GM18867 (cell line): ENCODE measurements at regions not wholly inside any gene's neighbourhood (a gene's known extent, or its start where the extent isn't known, plus 50 kb on each side); places are given as distances from the start of the nearest gene placed in this dataset.

ENCODE experiments used
- ATAC-seq: cut with Tn5 transposase; IDR thresholded peaks from one replicate; pipeline ENCODE4 v1.9.1; 2021; ENCODE audit warnings: mild to moderate bottlenecking, moderate library complexity; ENCODE audit not compliant: unreplicated experiment

DNA sequence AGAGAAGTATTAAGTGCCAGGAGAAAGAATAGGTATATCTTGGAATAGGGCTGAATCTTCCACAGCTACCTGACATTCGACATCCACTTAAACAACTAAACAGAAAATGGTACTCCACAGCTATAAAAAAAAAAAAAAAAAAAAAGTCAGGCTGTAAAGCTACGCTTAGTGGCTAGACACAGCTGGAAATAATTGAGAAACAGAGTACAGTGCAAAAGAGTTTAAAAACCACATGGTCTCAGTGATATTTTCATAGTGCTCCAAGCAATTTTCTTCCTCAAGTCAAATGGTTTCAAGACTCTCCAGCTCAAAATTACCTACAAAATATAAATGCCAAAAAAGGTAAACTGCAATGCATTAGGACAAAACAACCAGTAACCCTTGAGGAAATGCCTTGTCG is 607.1 kb downstream of the KCNJ2 start:
- ATAC-seq, result no peak

DNA sequence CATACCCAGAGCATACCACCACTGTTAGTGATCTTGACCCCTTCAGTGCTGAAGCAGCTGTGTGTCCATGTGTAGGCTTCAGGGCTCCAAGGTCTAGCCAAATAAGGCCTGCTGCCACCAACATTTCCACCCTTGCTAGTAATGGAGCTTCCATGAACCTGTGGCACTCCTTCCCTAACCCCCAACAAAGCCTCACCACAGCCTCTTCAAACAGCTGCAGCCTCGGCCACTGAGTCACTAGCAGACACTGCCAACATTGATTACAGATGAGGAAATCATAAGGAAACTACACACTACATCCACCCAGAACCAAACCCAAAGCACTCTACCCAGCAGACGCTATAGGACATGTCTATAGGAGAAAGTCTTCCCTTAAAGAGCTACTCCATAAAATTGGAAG is 610.7 kb downstream of the KCNJ2 start:
- ATAC-seq, result no peak

DNA sequence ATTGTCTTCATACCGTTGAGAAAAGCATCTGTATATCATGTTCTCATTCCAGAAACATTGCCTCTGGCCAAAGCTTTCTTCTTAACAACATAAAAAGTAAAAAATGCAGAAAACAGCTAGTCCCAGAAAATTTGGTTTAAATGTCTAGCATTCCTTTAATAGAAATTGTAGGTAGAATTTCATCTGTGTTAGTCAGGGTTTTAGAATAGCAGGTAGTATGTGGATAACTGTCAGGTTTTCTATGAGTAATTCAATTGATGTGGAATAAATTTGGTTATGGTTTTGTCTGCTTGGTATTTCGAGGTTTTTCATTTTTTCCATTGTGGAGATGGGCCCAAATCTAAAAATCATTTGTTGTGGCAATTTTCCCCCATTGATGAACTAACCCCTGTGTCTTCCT is 616.7 kb downstream of the KCNJ2 start:
- no peak for ATAC-seq

DNA sequence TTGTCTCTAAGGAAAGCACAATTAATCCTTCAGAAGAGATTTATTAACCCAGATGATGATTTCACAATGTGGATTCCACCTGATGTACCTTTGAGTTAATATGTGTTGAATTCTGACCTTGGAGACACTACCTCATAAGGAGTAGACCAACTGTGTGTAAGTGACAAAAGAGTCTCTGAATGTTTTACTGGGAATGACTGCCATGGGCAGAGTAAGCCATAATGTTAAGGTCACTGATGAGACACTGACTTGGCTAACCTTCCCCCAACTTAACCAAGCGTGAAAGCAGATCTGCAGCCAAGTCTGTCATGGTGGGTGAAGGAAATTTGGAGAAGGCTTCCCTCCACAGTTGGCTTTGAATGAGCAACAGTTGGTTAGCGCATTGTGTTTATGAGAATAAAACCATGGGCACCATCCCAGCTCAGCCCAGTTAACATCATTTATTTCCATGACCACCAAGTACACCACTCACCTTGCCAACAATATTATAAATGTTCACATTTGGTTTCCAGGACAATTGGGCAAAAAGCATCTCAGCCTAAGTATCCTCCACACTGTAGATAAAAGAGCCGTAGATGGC is 618.5 kb downstream of the KCNJ2 start:
- ATAC-seq, result no peak

DNA sequence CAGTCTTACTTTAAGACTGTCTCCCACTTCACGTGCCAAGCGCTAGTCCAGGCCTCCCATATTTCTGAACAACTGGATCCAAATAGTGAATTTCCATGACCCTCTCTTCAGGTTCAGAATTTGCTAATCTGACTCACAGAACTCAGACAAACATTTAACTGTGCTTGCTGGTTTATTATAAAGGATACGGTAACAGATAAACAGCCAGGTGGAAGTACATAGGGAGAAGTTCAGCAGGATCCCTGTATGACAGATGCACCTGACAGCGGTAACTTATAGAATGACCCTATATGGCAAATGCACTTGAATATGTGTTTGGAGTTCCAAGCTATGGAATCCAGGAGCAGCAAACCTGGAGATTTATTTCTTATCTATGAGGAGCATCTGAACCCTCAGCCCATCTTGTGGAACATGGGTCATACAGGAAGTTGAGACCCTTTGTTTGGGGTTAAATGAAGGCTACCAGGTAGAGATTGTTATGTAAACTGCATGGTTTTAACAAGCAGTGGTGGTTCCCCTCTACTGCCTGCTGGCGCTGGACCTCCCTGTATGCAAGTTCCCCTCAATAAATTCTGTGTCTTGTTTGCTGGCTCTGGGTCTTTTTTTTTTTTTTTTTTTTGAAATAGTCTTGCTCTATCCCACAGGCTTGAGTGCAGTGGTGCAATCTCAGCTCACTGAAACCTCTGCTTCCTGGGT is 622.6 kb downstream of the KCNJ2 start:
- no peak for ATAC-seq

DNA sequence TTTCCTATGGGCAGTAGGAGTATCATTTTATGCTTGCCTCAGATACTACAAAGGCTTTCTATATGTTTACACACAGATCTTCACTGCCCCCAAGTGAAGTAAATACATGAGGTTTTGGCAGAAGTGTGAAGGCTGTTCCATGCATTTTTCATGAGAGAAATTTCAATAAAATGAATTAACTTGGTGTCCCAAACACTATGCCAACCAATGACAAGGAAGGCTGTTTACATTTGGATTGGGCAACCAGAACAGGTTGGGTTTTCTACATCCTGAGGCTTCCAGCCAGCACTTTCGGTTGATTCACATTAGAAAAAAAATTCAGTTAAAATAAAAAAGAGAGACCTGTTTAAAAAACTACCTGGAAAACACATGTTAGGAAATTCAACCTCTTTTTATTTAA is 625.4 kb downstream of the KCNJ2 start:
- no peak for ATAC-seq

DNA sequence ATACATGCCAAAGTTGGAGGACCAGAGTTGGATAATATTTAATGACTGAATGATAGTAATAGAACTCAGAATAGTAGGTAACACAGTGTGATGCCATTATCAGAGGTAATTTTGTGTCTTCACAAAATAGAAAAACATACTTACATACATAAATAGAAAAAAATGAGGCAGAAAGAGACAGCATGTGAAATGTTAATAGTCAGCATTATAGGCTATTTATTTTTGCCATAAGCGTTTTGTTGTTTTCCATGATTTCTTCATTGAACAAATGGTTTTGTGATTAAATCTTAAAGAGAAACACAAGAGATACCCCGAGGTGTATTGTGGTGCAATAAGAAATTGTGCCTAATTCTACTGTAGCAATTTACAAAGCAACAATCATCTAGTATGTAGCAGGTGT is 626.3 kb downstream of the KCNJ2 start:
- no peak for ATAC-seq

DNA sequence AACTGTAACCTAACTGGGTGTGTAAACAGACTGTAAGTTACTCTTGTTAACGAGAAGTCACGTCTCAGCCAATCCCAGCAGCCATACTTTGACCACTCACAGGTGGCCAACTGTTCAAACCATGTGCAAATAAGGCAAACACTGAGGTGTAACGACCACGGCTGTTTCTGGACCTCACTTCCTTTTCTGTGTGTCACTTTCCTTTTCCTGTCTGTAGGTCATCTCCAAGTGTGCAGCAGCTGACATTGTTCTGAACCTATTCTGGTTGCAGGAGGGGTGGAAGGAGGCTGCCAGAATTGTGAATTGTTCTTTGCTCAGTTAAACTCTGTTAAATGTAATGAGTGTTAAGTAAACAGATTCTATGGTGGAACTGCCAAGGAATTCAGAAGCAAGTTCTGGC is 627.4 kb downstream of the KCNJ2 start:
- ATAC-seq, result no peak

DNA sequence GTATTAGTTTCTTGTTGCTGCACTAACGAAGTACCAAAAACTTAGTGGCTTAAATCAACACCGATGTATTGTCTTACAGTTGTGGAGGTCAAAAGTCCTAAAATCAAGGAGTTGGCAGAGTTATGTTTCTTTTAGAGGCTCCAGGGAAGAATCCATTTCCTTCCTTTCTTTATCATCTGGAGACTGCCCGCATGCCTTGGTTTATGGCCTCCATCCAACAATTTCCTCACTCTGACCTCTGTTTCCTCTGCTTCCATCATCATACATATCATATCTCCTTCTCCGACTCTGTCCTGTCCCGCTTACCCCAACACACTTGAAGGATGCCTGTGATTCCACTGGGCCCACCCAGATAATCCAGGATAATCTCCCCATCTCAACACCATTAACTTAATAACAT is 627.8 kb downstream of the KCNJ2 start:
- ATAC-seq, result no peak

DNA sequence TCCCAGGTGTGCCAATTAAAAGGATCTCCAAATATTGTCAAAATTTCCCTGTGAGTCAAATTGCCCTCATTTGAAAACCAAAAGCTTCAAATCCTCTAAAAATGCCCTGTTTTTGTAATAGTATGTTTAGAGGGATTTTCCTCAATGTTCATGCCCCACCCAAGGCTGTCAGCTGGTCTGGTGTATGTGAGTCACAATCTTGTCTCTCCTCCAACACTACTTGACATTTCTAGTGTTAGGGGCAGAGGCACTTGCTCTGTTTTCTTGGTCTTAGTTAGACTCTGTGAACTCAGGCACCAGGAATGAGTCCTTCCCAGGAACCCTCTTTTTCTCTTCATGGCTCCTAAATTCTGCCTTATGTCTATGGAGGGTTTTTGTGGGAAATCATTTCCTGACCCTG is 634.8 kb downstream of the KCNJ2 start:
- ATAC-seq, result no peak

DNA sequence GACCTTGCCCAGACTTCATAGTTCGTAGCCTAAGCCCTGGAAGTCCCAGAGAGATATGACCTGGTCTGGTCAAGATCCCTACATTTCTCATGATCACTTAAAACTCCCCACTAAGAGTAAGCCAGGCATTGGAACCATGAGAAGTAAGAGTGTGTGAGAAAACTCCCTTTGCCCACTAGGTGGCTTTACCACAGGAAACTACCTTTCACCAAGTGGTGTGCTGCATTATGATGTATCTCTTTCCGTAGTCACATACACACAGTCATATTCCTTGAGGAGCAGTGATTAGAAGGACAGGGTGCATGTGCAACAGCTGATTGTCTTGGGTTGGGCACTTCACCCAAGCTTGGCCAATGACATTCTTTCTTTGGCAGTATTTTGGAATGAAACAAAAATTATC is 639.3 kb downstream of the KCNJ2 start:
- peak; percentile 50 for ATAC-seq

DNA sequence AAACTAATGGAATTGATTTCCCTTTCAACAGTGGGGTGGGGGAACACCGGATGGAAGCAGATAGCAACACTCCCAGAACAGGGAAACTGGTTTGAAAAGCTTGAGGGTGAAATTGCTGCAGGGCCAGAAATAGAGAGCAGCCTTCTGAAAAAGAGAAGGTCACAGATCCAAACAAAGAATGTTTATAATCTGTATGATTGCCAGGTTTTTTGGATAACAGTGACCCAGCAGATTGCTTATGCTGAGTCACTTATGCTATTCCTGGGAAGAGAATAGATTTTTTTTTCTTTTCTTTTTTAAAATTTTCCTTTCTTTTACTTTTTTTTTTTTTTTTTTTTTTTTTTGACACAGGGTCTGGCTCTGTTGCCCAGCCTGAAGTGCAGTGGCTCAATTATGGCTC is 641.3 kb downstream of the KCNJ2 start:
- no peak for ATAC-seq

DNA sequence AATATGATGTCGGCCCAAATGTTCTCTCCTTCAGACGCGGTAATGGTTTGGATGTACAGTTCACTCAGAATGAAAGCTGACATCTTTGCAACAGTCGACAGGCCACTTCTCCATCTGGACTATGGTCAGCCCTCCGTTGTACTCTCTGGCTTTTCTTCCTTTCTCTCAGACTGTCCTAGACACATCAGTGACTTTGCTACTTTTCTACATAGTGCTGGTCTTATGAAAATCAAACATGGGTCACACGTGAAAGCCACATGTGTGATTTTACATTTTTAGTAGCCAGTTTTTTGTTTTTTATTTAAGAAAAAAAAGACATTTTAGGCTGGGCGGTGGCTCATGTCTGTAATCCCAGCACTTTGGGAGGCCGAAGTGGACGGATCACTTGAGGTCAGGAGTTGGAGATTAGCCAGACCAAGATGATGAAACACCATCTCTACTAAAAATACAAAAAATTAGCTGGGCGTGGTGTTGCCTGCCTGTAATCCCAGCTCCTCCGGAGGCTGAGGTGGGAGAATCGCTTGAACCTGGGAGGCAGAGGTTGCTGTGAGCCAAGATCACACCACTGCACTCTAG is 644.1 kb downstream of the KCNJ2 start:
- no peak for ATAC-seq

DNA sequence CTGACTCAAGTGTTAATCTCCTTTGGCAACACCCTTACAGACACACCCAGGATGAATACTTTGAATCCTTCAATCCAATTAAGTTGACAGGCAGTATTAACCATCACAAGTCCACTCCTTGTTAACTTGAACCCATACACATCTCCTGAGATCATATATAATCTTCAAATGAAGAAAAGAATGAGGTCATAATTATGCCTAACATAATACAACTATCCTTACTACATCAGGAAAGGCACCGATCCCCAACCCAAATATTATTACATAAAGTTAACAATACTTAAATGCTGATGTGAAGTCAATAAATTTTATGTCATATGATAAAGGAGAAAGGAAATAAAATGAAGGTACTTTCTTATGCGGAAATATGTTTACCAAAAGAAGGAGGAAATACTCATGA is 649.9 kb downstream of the KCNJ2 start:
- no peak for ATAC-seq

DNA sequence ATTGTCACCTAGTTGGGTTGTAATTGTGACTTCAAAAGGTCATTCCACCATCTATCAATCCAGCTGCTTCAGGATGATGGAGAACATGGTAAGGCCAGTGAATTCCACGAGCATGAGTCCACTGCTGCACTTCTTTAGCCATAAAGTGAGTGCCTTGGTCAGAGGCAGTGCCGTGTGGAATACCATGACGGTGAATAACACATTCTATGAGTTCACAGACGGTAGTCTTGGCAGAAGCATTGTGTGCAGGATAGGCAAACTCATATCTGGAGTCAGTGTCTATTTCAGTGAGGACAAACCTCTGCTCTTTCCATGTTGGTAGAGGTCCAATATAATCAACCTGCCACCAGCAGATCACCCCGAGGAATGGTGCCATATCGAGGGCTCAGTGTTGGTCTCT is 650.9 kb downstream of the KCNJ2 start:
- ATAC-seq, result no peak

DNA sequence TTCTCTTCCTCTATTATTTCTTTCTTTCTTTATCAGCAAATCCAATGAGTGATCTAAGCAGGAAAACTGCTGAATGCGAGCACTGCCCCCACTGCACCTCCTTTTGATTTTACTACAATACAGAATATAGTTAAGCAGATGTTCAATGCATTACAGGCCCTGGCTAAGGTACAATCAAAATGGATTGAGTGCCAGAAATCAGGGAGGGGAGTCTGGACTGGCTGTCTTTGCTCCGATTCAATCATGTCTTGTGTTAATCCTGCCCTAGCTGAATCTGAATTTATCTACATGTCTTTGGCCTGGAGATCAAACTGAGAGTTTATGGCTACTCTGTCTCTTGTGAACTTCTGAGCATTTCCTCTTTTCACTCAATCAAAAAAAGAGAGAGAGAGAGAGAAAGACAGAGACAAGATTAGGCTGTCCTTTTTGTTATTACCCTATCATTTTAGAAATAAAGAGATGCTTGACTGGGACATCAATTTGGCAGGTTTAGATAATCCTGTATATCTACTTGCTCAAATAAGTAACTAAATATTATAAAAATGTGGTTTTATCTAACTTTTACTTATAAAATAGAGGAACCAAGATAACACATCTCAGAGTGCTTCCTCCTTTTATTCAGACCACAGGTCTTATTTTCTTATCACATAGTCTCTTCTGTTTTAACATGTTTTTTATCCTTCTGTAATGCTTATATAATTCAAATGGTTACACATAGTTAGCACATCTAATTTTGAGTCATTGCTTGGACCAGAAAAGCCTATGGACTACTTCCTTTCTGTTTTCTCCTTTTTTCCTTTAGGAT is 656.2 kb downstream of the KCNJ2 start:
- ATAC-seq, result no peak

DNA sequence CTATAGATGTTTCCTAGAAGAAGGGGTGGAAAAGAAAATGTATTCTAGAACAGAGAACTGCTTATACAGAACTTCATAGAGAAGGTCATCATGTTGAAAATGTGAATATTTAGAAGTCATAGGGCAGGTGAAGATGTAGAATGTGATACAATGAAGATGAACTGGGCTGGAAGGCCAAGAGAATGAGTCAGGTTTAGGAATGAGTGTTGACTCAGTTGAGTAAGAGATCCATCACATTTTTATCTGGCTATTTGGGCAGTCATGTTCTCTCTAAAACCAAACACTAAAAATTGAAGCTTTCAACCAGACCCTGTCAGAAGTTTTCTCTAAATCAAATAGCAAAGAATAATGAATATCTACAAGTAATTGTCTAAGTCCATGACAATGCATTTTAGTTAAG is 660.5 kb downstream of the KCNJ2 start:
- no peak for ATAC-seq

DNA sequence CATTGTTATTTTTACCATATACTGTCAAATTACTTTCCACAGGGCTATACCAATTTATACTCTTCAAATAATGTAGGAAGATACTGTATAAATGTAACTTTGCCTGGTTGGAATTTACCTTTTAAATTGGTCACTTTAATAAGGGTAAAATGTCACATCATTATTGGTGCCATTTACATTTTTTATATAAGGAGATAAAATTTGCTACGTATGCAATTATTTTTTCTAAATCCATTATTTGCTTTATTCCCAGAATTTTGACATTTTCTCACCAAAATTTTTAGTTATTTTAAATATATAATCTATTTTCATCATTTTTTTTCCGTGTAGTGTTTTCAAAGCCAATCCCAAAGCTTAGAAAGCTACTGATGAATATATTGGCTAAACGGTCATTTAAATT is 664.7 kb downstream of the KCNJ2 start:
- ATAC-seq, result no peak

DNA sequence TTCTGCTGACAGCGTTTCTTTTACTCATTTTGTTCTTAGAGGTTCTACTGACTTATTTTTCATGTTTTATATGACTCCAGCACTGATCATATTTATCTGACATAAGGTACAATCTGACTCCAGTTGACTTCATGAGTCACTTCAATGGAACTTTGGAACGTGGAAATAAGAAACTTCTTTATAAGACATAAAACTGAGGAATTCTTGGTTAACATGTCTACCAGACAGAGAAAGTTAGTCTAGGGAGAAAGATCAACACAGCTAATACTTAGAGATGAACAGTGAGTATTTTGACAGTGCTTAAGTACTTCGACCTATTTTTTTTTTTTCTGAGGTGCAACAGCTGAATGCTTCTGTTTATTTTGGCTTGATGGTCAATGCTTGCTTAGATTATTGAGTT is 679.5 kb downstream of the KCNJ2 start:
- no peak for ATAC-seq

DNA sequence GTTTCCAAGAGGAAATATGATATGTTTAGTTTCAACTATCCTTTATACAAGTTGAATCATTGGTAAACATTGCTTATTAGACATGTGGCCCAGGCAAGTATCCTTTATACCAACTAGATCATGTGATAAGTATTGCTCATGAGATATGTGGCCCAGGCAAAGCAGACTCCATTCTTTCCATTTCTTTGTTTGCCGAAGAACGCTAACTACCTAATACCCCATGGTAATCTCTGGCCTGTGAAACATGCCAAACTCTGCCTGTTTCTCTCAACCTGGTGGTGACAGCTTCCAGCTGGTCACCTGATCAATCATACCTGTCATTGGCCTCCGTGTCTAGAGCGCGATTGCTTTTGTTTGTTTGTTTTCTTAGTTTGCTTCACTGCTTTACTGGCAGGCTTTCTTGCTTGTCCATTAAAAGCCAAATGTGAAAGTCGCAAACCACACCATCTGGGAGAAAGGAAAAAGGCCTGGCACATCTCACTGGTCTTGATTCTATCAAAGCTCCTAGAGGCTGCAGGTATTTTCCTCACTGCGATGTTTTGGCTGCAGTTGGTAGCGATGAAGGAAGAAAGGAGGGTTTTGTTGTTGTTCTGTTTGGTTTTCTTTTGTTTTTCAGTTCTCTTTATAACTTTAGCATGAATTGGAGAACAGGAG is 686.2 kb downstream of the KCNJ2 start:
- no peak for ATAC-seq

DNA sequence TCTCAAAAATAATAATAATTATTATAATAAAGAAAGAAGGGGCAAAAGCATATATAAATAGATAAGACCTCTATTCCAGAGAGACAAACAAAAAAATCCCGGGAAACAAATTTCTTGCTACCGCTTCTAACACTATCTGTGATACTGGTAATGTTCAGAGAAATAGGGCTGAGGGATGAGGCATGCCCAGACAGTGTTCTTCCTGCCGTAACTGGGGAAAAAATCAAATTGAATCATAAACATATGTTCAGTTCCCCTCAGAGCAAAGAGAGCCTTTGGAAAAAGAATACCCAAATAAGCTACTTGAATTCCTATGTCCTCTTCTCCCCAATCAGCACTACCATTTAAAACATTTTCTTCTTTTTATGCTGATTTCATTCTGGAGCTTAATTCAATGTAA is 688.0 kb downstream of the KCNJ2 start:
- ATAC-seq, result no peak
